T1000 (cell line): ENCODE measurements at regions not wholly inside any gene's neighbourhood (a gene's known extent, or its start where the extent isn't known, plus 50 kb on each side); places are given as distances from the start of the nearest gene placed in this dataset.

ENCODE experiments used
- DNase-seq: peaks from one replicate; lab custom pipeline; 2025; ENCODE audit warnings: mixed read lengths; lab: John Stamatoyannopoulos, UW

GRCh38 chr11:81756864-81757595 is 976.6 kb downstream of the FAM181B start:
- DNase-seq: no peak

- no peak for DNase-seq
These were observed 984.4 kb downstream of the FAM181B start for GRCh38 chr11:81749245-81749644.

- DNase-seq: no peak
These were observed 989.1 kb downstream of the FAM181B start for GRCh38 chr11:81744336-81745116.

- DNase-seq: no peak
These were observed 1008.0 kb downstream of the FAM181B start for GRCh38 chr11:81725701-81726100.

- no peak for DNase-seq
These were observed 1016.0 kb downstream of the FAM181B start for GRCh38 chr11:81717695-81718094.

DNA sequence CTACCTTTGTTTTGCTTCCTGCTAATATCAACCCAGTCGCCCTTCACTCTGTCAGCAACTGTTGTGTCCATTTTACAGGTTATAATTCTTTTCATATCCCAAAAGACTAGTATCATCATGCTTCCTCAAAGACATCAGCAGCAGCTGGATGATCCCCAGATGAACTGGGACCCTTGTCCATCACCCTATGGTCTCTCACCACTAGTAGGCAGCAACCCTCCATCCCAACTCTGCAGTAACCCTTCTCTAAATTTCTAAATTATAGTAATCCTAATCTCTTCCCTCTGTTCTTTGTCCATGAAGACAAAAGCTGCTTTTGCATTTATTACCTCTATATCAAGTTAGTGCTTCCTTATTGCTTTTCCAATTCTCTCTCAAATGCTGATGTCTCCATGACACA is 1025.8 kb downstream of the FAM181B start:
- DNase-seq: no peak

DNA sequence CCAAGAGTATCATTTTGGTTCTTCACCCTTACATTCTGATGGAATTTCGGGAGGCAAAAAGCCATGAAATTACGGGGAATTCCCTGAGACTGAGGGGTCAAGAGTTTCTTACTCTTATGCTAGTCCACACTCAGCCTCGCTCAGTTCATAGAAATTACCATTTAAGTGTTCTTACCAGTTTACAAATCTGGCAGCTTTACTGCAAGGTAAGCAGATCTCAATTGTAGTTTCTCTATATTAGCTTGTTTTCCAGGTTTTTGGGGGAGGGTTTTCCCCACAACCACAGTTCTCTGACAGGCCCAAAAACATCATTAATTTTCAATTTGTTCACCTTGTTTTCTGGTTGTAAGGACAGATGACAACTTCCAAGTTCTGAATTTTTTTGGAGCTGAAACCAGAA is 1028.4 kb downstream of the FAM181B start:
- no peak for DNase-seq

GRCh38 chr11:81700076-81700475 is 1033.6 kb downstream of the FAM181B start:
- DNase-seq: no peak

DNA sequence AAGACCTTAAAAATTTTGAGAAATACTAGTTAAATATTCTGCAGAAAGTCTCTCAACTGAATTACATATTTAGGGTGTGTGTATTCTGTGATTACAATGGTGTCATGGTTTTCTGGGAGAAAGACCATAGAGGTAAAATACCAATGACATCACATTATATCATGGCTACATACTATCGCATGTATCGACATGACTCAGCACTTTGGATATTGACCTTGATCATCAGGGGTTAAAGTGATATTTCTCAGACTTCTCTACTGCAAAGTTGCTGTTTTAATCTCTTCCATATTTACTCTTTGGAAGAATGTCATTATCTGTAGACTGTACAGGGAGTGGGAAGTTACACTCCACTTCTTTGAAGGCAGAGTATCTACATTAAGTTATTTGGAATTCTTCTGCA is 1046.6 kb downstream of the FAM181B start:
- DNase-seq: no peak

GRCh38 chr11:81674211-81674610 is 1059.5 kb downstream of the FAM181B start:
- no peak for DNase-seq

- no peak for DNase-seq
These were observed 1060.7 kb downstream of the FAM181B start for GRCh38 chr11:81673001-81673400.

GRCh38 chr11:81669935-81670543 is 1063.6 kb downstream of the FAM181B start:
- no peak for DNase-seq

GRCh38 chr11:81658722-81659121 is 1074.9 kb downstream of the FAM181B start:
- no peak for DNase-seq

- no peak for DNase-seq
These were observed 1078.3 kb downstream of the FAM181B start for GRCh38 chr11:81655351-81655750.

- no peak for DNase-seq
These were observed 1086.3 kb downstream of the FAM181B start for GRCh38 chr11:81647374-81647773.

GRCh38 chr11:81644239-81644840 is 1089.3 kb downstream of the FAM181B start:
- DNase-seq: no peak

- no peak for DNase-seq
These were observed 1099.2 kb downstream of the FAM181B start for GRCh38 chr11:81634483-81634882.

- no peak for DNase-seq
These were observed 1131.2 kb downstream of the FAM181B start for GRCh38 chr11:81602508-81602907.

GRCh38 chr11:81596704-81597103 is 1137.0 kb downstream of the FAM181B start:
- no peak for DNase-seq

DNA sequence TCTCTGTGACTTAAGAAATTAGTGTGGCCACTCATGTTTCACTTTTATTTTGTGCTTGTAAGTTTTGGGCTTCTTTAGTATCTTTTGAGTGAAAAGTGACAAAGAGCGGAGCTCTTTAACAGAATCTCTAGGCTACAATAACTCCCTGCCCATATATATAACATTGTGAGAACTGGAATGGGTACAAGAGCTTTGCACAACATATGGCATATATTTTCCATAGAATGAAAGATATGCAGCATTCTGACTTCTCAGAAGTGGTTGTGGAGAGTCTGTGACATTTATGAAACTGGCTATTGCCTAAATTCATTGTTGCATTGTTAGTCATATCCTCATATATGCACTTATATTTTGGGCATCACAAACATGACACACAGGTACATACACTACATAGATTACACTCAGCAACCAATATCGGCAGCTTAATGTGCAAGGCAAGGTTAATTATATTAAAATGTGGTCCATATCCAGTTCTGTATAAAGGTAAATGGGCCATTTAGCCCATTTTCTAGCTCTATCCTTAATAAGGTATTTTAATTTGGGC is 1148.2 kb downstream of the FAM181B start:
- no peak for DNase-seq

DNA sequence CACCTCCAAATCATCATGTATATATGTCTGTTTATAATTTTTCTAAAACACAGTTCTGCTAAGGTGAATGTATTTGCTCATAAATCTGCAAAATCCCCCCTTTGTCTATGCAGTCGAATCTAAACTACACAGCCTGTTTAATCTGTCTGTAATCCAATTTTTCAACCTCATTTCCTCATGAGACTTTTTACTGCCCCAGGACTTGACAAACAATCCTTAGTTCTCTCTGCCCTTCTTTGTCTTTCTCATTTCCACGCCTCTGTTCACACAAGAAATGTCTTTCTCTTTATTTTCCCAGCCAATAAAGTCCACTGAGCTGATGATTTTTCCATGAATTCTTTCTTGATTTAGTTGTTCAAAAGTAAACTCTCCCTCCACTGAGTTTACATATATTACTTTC is 1154.3 kb downstream of the FAM181B start:
- DNase-seq: no peak

- no peak for DNase-seq
These were observed 1155.1 kb downstream of the FAM181B start for GRCh38 chr11:81578571-81578970.
